MM.1S (cell line): ENCODE measurements at regions not wholly inside any gene's neighbourhood (a gene's known extent, or its start where the extent isn't known, plus 50 kb on each side); places are given as distances from the start of the nearest gene placed in this dataset.

Source experiments
- CTCF ChIP-seq: fragments of 300-600 bp; sonication (generic); IDR thresholded peaks from 2 replicates; pipeline ENCODE4 v1.5.1; 2016; ENCODE audit warnings: antibody characterized with exemption, low read length, mixed read lengths
- EZH2 ChIP-seq: fragments of 300-600 bp; sonication (generic); optimal IDR thresholded peaks from 2 replicates; pipeline ENCODE3; 2017; ENCODE audit warnings: low read depth, mild to moderate bottlenecking, antibody characterized with exemption, low read length, mixed read lengths
- EZH2phosphoT487 ChIP-seq: fragments of 300-600 bp; sonication (generic); IDR thresholded peaks from 2 replicates; pipeline ENCODE4 v1.6.1; 2018; ENCODE audit warnings: antibody characterized with exemption, low read length

DNA sequence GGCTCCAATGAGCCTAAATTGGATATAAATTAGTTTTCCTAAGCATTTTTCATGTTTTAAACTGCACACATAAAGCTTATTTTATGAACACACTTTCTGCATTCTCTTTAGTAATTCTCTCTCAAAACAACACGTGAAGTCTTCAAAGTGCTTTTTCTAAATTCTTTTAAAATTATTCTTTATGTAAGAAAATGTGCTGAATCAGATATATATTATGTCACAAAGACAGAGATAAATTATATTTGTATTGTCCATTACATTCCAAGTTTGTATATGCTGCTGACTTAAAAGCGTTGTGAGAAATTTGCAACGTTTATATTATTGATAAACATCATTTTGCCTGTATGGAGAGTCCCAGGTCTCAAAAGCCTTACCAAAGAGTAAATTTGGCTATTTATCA, 465.2 kb downstream of the BCAT1 start:
- TF ChIP-seq CTCF (no peak), EZH2phosphoT487 (no peak), EZH2 (no peak)
